ENCODE measurements at regions not wholly inside any gene's neighbourhood (a gene's known extent, or its start where the extent isn't known, plus 50 kb on each side); places are given as distances from the start of the nearest gene placed in this dataset.
A peak's percentile ranks its signal among the peaks of the same experiment; 100 is the strongest.

DNA sequence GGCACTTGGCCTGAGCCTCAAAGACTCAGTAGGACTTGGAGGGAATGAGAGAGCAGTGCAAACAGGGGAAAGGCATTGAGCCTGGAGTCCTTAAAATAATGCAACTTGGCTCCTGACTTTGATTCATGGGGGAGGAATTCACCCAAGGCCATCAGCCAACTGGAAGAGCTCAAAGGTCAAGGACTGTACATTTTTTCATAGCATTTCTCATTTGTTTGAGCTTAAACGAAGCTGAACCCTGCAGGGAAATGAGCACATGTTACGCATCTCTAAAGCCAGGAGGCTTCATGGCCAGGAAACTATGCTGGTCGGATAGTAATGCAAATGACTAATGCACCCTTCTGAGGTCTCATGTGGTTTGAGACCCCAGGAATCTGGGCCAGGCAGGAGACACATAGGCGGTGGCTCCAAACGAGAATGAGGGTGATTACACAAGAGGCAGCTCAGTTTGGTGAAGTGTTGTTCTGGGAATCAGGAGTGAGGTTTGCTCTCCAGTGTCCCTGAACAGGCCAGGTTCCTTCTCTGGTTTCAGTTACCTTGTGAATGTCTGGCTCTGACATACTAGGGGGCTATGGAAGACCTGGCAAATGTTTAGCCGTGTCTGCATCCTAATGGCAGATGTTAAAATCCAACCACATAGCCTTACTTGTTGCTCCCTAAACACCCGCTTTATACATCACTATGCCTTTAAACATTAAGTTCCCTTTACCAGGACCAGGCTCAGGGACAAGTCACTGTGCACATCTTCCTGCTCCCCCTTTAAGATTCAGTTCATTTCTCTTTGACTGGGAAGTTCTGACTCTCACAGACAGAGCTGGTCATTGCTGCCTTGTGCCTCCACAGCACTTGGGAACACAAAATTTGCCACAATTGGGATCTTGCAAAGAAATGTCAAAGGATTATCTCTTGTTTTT is 503.9 kb upstream of the USP24 start (continued):
- TF ChIP-seq EHF (CRISPR knock-in tag; IDR thresholded peaks at IDR 0.05): no peak
- no peak for TF ChIP-seq BHLHE40 (IDR thresholded peaks at IDR 0.05; ENCODE audit: low read depth, low read length)
- TF ChIP-seq CHD4 (IDR thresholded peaks at IDR 0.05; ENCODE audit: borderline replicate concordance): no peak
- TF ChIP-seq NR3C1 (IDR thresholded peaks at IDR 0.05): no peak
- TF ChIP-seq TP53 (CRISPR knock-in tag; IDR thresholded peaks at IDR 0.05): no peak
- no peak for TF ChIP-seq CHD2 (IDR thresholded peaks at IDR 0.05; ENCODE audit: low read length, partially characterized antibody)
- TF ChIP-seq FOSL2 (IDR thresholded peaks at IDR 0.05): peak; percentile 45; the same call in 1 of the 2 replicates
- TF ChIP-seq FOSL2 (CRISPR knock-in tag; IDR thresholded peaks at IDR 0.05): peak; percentile 63
- TF ChIP-seq, protein P1, sequence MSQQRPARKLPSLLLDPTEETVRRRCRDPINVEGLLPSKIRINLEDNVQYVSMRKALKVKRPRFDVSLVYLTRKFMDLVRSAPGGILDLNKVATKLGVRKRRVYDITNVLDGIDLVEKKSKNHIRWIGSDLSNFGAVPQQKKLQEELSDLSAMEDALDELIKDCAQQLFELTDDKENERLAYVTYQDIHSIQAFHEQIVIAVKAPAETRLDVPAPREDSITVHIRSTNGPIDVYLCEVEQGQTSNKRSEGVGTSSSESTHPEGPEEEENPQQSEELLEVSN (IDR thresholded peaks at IDR 0.05; ENCODE audit: borderline replicate concordance, low read depth): no peak
- TF ChIP-seq SMC3 (IDR thresholded peaks at IDR 0.05): peak; percentile 35; the same call in 1 of the 3 replicates
- peak; percentile 83 for TF ChIP-seq JUNB (IDR thresholded peaks at IDR 0.05)
- no peak for TF ChIP-seq POLR2AphosphoS2 (conservative IDR thresholded peaks at IDR 0.05; ENCODE audit: low read length)
- TF ChIP-seq HES2 (IDR thresholded peaks at IDR 0.05): no peak
- no peak for TF ChIP-seq CBX8 (IDR thresholded peaks at IDR 0.05)
- TF ChIP-seq EHMT2 (IDR thresholded peaks at IDR 0.05; ENCODE audit: low read depth): no peak
- TF ChIP-seq JUN (IDR thresholded peaks at IDR 0.05): peak; percentile 38 to 86; a peak in 3 of 5 replicates
- TF ChIP-seq PHF8 (IDR thresholded peaks at IDR 0.05; ENCODE audit: borderline replicate concordance, low read depth): no peak
- TF ChIP-seq TFCP2L1 (CRISPR knock-in tag; IDR thresholded peaks at IDR 0.05): no peak
- no peak for TF ChIP-seq PBX3 (IDR thresholded peaks at IDR 0.05)
- TF ChIP-seq HOXB13 (CRISPR knock-in tag; IDR thresholded peaks at IDR 0.05; ENCODE audit: low read depth): no peak
- no peak for TF ChIP-seq MYC (IDR thresholded peaks at IDR 0.05; ENCODE audit: borderline replicate concordance, low read length)
- TF ChIP-seq, protein P2, sequence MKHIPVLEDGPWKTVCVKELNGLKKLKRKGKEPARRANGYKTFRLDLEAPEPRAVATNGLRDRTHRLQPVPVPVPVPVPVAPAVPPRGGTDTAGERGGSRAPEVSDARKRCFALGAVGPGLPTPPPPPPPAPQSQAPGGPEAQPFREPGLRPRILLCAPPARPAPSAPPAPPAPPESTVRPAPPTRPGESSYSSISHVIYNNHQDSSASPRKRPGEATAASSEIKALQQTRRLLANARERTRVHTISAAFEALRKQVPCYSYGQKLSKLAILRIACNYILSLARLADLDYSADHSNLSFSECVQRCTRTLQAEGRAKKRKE (CRISPR knock-in tag; IDR thresholded peaks at IDR 0.05; ENCODE audit: low read depth): peak; percentile 29; the same call in 1 of the 2 replicates
- TF ChIP-seq BCL3 (IDR thresholded peaks at IDR 0.05): peak; percentile 58; the same call in 1 of the 3 replicates
- no peak for TF ChIP-seq USF2 (IDR thresholded peaks at IDR 0.05)

- WGBS (ENCODE audit: missing lambda C conversion rate): 94% methylated on average over 3 of the region's 3 CpGs
- Histone ChIP-seq H3K9me3 (no peaks in the 10 kb centered on the region), H3K4me1 (peaks cover 33% of the 10 kb centered on the region), H3K27ac (peak overlapping the region in 1 of 2 experiments; percentile 88; a peak in 3 of 6 replicates), H3K4me2 (no peak overlapping the region), H3K4me3 (no peak overlapping the region)
- ATAC-seq (no peak), DNase-seq (ENCODE audit: low read depth in 1 of 2, low spot score in 1 of 2) (no peak), FAIRE-seq (no peak)
- ChIA-PET POLR2A (no interaction called here), CTCF (no interaction called here)
- TF ChIP-seq HMGXB4 (CRISPR knock-in tag; IDR thresholded peaks at IDR 0.05; ENCODE audit: borderline replicate concordance): no peak
These were observed 501.9 kb upstream of the USP24 start for GRCh38 chr1:55717111-55717510.
